Upper lobe of right lung (tissue), 1 donor: ENCODE measurements at regions not wholly inside any gene's neighbourhood (a gene's known extent, or its start where the extent isn't known, plus 50 kb on each side); places are given as distances from the start of the nearest gene placed in this dataset.

Experiments
- ATAC-seq: fragments of 200-7000 bp; cut with Tn5 transposase; one replicate; pipeline ENCODE4 v1.9.1; 2020; ENCODE audit warnings: mild to moderate bottlenecking, moderate library complexity
- DNase-seq: peaks from one replicate; pipeline ENCODE4 v3.0.0-alpha.2; 2020
- H3K27ac ChIP-seq: fragments of 200-600 bp; one replicate; pipeline ENCODE4 v1.8.0; 2022
- H3K27me3 ChIP-seq: fragments of 200-600 bp; one replicate; pipeline ENCODE4 v1.8.0; 2022; ENCODE audit warnings: mild to moderate bottlenecking
- H3K36me3 ChIP-seq: fragments of 200-600 bp; one replicate; pipeline ENCODE4 v1.8.0; 2022
- H3K4me1 ChIP-seq: fragments of 200-600 bp; one replicate; pipeline ENCODE4 v1.8.0; 2022
- H3K4me3 ChIP-seq: fragments of 200-600 bp; one replicate; pipeline ENCODE4 v1.8.0; 2022; ENCODE audit warnings: mild to moderate bottlenecking
- H3K9me3 ChIP-seq: fragments of 200-600 bp; one replicate; pipeline ENCODE4 v1.8.0; 2022
- intact Hi-C: fragments of 100-400 bp; cut with DNase I; formaldehyde crosslinking; loops from one replicate; pipeline ENCODE4 v1.11.0; 2022
- TF ChIP-seq, protein P1 (sequence below): fragments of 200-600 bp; IDR thresholded peaks from one replicate; pipeline ENCODE4 v1.8.0; 2022; ENCODE audit warnings: antibody characterized with exemption
- donor health status: DM: no; HTN: yes; CAD: no; lungs with severe emphysema.

DNA sequence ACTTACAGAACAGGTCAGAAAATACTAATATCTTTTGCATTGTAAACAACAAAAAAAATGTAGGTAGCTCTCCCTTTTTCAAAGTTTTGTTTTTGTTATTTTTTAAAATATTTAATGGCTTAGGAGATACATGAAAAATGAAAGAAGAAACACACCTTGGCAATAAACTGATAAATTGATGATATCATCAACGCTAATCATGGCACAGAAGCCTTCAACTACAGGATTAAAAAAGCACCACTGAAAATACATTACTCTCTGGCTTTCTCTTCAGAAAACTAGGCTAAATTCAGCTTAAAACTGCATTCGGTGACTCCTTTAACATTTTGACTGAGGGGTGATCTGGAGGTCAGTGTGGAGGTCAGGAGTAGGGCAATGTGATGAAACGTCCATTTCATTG, 1018.8 kb upstream of the FANCL start:
- H3K36me3 ChIP-seq, result no peaks in the 10 kb centered on the region
- intact Hi-C loops, result no loop called here
- DNase-seq (no peak), ATAC-seq (no peak)
- H3K27me3 ChIP-seq, result no peaks in the 10 kb centered on the region
- no peaks in the 10 kb centered on the region for H3K4me1 ChIP-seq
- TF ChIP-seq, protein P1, sequence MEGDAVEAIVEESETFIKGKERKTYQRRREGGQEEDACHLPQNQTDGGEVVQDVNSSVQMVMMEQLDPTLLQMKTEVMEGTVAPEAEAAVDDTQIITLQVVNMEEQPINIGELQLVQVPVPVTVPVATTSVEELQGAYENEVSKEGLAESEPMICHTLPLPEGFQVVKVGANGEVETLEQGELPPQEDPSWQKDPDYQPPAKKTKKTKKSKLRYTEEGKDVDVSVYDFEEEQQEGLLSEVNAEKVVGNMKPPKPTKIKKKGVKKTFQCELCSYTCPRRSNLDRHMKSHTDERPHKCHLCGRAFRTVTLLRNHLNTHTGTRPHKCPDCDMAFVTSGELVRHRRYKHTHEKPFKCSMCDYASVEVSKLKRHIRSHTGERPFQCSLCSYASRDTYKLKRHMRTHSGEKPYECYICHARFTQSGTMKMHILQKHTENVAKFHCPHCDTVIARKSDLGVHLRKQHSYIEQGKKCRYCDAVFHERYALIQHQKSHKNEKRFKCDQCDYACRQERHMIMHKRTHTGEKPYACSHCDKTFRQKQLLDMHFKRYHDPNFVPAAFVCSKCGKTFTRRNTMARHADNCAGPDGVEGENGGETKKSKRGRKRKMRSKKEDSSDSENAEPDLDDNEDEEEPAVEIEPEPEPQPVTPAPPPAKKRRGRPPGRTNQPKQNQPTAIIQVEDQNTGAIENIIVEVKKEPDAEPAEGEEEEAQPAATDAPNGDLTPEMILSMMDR, result no peak
- no peak overlapping the region for H3K27ac ChIP-seq
- H3K9me3 ChIP-seq, result no peaks in the 10 kb centered on the region
- no peak overlapping the region for H3K4me3 ChIP-seq

DNA sequence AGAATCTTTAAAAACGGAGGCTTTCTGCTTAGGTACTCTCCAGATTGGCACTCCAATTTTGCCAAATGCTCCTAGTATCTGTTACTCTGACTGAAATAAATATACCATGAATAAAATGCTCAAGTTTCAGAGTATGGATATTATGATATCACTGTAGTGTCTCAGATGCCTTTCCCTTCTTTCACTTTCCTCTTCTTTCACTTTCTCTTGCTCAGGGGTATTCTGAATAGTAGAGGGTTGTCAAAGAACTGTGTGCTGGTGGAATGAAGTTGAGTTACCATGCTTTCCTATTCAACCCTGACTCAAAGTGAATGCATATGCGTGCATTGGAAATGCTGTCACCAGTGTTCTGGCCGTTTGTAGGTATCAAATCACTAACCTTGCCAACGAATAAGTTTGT, 1015.2 kb upstream of the FANCL start:
- no peak for ATAC-seq

DNA sequence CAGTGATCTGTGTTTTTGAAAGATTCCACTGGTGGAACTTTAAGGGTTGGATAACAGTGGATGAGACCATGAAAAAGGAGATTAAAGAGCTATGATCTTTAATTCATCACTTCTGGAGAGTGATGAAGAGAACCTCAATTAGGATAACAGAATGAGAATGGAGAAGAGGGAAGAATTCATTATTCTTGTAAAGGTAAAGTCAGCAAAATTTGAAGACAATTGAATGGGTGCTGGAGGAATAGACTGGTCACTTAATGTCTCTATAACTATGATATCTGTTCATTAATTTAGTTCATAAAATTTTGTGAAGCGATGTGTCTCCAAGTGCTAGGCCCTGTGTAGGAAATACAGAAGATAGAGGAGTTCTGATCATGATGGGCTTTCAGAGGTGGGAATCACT, 1013.2 kb upstream of the FANCL start:
- no peak for ATAC-seq
- no peaks in the 10 kb centered on the region for H3K4me1 ChIP-seq
- no peaks in the 10 kb centered on the region for H3K27me3 ChIP-seq
- DNase-seq, result no peak
- intact Hi-C loops, result no loop called here
- H3K9me3 ChIP-seq, result no peaks in the 10 kb centered on the region
- H3K27ac ChIP-seq, result no peak overlapping the region
- TF ChIP-seq, protein P1, result no peak
- H3K36me3 ChIP-seq, result no peaks in the 10 kb centered on the region
- no peak overlapping the region for H3K4me3 ChIP-seq

More for the DNA sequence above, 1015.2 kb upstream of the FANCL start:
- Histone ChIP-seq H3K27ac (no peak overlapping the region), H3K36me3 (no peaks in the 10 kb centered on the region), H3K4me1 (no peaks in the 10 kb centered on the region), H3K9me3 (no peaks in the 10 kb centered on the region), H3K4me3 (no peak overlapping the region), H3K27me3 (no peaks in the 10 kb centered on the region)
- DNase-seq, result no peak
- intact Hi-C loops, result no loop called here
- TF ChIP-seq, protein P1, result no peak

DNA sequence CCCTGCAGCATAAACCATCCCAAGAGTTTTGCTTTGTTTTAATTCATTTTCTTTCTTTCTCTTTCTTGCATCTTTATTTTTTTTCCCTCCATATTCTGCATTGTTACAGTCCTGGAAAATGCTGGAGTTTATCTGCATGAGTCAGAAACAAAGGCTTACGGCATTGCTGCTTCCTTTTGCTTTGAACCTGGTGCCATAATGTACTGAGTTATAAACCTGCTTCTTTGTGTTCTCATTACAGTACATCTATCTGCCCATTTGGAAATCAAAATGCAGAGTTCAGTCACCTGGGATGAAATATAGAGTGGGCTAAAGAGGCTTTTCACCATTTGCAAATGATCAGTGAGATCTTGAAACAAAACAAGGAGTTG, 1009.2 kb upstream of the FANCL start:
- H3K27me3 ChIP-seq, result no peaks in the 10 kb centered on the region
- intact Hi-C loops, result no loop called here
- no peak overlapping the region for H3K4me3 ChIP-seq
- no peaks in the 10 kb centered on the region for H3K36me3 ChIP-seq
- no peak overlapping the region for H3K27ac ChIP-seq
- H3K9me3 ChIP-seq, result no peaks in the 10 kb centered on the region
- no peaks in the 10 kb centered on the region for H3K4me1 ChIP-seq
- ATAC-seq (no peak), DNase-seq (no peak)
- TF ChIP-seq, protein P1, result no peak

DNA sequence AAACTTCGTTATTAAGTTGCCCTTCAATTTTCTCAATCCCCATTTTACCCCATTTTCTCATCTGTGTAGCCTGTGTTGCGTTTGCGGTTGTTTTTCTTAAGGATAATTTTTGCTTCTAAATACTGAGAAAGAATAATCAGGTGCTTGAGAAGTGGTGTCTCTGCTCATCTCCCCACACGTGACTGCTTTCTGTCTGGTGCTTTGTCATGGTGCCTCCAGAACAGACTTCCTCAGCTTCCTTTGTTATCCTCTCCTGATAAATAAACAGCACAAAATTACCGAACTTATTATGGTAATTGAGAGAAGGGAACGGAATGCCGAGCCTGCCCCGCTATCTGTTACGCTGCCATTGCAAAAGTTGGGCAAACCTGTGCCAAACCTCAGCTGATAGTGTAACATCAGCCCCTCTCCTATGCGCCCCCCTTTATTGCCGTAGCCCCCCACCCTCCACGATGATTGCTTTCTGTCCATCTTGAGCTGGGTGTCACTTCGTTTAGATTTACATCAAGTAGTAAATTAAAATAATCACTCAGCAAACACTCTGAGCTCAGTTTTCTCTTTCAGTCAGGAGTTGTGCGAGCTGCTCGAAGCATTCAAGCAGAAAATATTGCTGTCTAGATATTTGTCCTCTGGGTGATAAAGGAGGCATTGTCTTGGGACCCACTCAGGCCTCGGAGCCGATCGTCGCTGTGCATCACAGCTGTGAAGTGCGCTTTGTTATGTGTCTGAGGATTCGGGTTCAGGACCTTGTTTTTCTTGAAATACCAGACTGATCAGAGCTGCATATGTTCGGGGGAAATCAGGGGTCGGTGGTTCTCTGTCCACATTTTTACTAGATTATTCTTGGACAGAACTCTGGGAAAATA, 1008.5 kb upstream of the FANCL start:
- no peaks in the 10 kb centered on the region for H3K9me3 ChIP-seq

More for the DNA sequence above, 1008.5 kb upstream of the FANCL start:
- DNase-seq, result no peak
- TF ChIP-seq, protein P1, result no peak
- H3K27ac ChIP-seq, result no peak overlapping the region
- intact Hi-C loops, result no loop called here
- no peaks in the 10 kb centered on the region for H3K4me1 ChIP-seq
- no peak for ATAC-seq
- H3K27me3 ChIP-seq, result no peaks in the 10 kb centered on the region
- no peaks in the 10 kb centered on the region for H3K36me3 ChIP-seq
- H3K4me3 ChIP-seq, result no peak overlapping the region
